Mesodermal cell (in vitro differentiated cells): ENCODE measurements at regions not wholly inside any gene's neighbourhood (a gene's known extent, or its start where the extent isn't known, plus 50 kb on each side); places are given as distances from the start of the nearest gene placed in this dataset.

Experiments
- H3K27ac ChIP-seq: 2 replicates; pipeline ENCODE4 v1.7.0; 2013; ENCODE audit warnings: mild to moderate bottlenecking, low read depth, low read length, moderate library complexity; ENCODE audit not compliant: severe bottlenecking
- H3K36me3 ChIP-seq: 2 replicates; pipeline ENCODE4 v1.7.1; 2013; ENCODE audit warnings: mild to moderate bottlenecking, low read length, moderate library complexity; ENCODE audit not compliant: control insufficient read depth, insufficient read depth
- H3K4me1 ChIP-seq: one replicate; pipeline ENCODE4 v1.7.1; 2013; ENCODE audit warnings: mild to moderate bottlenecking, low read length; ENCODE audit not compliant: insufficient read depth, control insufficient read depth, poor library complexity, severe bottlenecking
- H3K4me3 ChIP-seq: 2 replicates; pipeline ENCODE4 v1.7.0; 2013; ENCODE audit warnings: low read length, control low read depth, mild to moderate bottlenecking; ENCODE audit not compliant: insufficient read depth, poor library complexity, severe bottlenecking; ENCODE audit errors: extremely low read depth
- H3K9me3 ChIP-seq: 2 replicates; pipeline ENCODE4 v1.7.1; 2013; ENCODE audit warnings: mild to moderate bottlenecking, low read length, moderate library complexity; ENCODE audit not compliant: control insufficient read depth
- WGBS, 2 experiments: methylation state at CpG; one replicate each; pipeline ENCODE4 v1.1.5; 2013; ENCODE audit warnings: missing lambda C conversion rate in 2 of 2; ENCODE audit not compliant: insufficient coverage in 2 of 2; 5-methylcytosine and 5-hydroxymethylcytosine counted together

GRCh38 chr2:180520206-180520605 is 460.2 kb upstream of the UBE2E3 start:
- Histone ChIP-seq H3K4me1 (peaks cover 7% of the 10 kb centered on the region), H3K27ac (no peak overlapping the region), H3K4me3 (no peak overlapping the region), H3K36me3 (no peaks in the 10 kb centered on the region), H3K9me3 (no peaks in the 10 kb centered on the region)

GRCh38 chr2:180519276-180519675 is 461.1 kb upstream of the UBE2E3 start:
- no peak overlapping the region for H3K27ac ChIP-seq
- H3K4me3 ChIP-seq, result no peak overlapping the region
- no peaks in the 10 kb centered on the region for H3K9me3 ChIP-seq
- H3K36me3 ChIP-seq, result no peaks in the 10 kb centered on the region
- H3K4me1 ChIP-seq, result peaks cover 7% of the 10 kb centered on the region

DNA sequence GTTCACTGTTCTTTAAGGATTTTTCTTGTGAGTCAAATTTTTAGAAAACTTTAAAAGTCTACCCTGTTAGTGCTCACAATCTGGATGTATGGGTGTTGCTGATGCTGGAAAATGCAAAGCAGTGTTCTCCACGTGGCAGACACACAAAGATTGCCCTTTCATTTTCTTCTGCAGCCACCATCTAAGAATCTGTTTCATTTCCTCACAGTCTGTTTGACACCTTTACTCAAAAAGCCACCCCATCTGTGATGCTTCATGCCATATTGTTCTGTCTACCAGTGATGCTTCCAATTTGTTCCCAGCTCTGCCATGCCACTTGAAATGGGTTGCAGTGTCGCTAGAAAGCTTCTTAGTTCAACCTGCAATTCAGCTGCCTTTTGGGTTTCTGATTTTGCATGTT is 464.2 kb upstream of the UBE2E3 start:
- no peaks in the 10 kb centered on the region for H3K36me3 ChIP-seq
- H3K9me3 ChIP-seq, result no peaks in the 10 kb centered on the region
- 100% methylated on average over 1 to 2 of the region's 2 CpGs for WGBS, 2 experiments
- no peak overlapping the region for H3K27ac ChIP-seq
- no peak overlapping the region for H3K4me3 ChIP-seq
- H3K4me1 ChIP-seq, result peaks cover 7% of the 10 kb centered on the region

- H3K9me3 ChIP-seq, result no peaks in the 10 kb centered on the region
- H3K27ac ChIP-seq, result no peak overlapping the region
- no peak overlapping the region for H3K4me3 ChIP-seq
- H3K4me1 ChIP-seq, result no peaks in the 10 kb centered on the region
- 86 to 89% methylated on average over 1 of the region's 1 CpG for WGBS, 2 experiments
- no peaks in the 10 kb centered on the region for H3K36me3 ChIP-seq
Observed at GRCh38 chr2:180513389-180513788, 467.0 kb upstream of the UBE2E3 start.

DNA sequence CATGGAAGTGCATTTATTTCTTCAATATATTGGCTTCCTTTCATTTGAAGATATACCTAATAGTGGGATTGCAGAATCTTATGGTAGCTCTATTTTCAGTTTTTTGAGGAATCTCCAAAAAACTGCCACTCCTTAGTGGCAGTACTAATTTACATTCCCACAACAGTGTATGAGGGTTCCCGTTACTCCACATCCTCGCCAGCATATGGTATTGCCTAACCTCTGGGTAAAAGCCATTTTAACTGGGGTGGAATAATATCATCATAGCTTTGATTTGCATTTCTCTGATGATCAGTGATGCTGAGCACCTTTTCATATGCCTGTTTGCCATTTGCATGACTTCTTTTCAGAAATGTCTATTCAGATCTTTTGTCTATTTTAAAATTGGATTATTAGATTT is 471.9 kb upstream of the UBE2E3 start:
- Histone ChIP-seq H3K4me1 (no peaks in the 10 kb centered on the region), H3K27ac (no peak overlapping the region), H3K4me3 (no peak overlapping the region), H3K36me3 (no peaks in the 10 kb centered on the region), H3K9me3 (no peaks in the 10 kb centered on the region)
- no CpG with 5 or more reads among the region's 2 CpGs for WGBS, 2 experiments

DNA sequence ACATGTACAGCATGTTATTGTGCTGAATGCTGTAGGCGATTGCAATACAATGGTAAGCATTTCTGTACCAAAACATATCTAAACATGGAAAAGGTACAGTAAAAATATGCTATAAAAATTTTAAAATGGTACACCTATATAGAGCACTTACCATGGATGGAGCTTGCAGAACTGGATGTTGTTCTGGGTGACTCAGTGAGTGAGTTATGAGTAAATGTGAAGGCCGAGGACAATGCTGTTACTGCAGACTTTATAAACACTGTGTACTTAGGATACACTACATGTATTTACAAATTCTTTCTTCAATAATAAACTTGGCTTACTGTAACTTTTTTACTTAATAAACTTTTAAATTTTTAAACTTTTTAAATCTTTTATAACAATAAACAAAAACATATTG is 473.4 kb upstream of the UBE2E3 start:
- H3K4me3 ChIP-seq, result no peak overlapping the region
- WGBS, 2 experiments, result no CpG with 5 or more reads among the region's 2 CpGs
- no peak overlapping the region for H3K27ac ChIP-seq
- no peaks in the 10 kb centered on the region for H3K4me1 ChIP-seq
- H3K36me3 ChIP-seq, result no peaks in the 10 kb centered on the region
- H3K9me3 ChIP-seq, result no peaks in the 10 kb centered on the region

DNA sequence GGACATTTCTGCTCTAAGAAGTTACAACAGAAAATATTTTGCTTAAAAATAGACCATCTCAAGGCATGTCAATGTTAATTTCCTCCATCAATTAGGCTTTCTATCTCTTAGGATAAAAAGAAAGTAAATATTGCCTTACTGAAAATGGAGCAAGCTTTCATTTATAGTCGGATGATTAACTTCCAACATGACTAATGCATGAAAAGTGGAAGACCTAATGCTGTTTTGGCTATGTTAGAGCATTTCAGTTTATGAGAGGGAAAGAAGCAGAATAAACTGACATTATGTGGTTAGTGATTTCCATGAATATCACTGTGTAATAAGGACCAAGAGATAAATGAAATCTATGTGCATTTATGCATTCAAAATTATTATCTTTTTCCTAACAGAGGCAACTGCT is 475.2 kb upstream of the UBE2E3 start:
- Histone ChIP-seq H3K4me1 (no peaks in the 10 kb centered on the region), H3K4me3 (no peak overlapping the region), H3K9me3 (no peaks in the 10 kb centered on the region), H3K27ac (no peak overlapping the region), H3K36me3 (no peaks in the 10 kb centered on the region)
- 80 to 94% methylated on average over 1 of the region's 1 CpG for WGBS, 2 experiments

GRCh38 chr2:180497621-180498152 is 482.7 kb upstream of the UBE2E3 start:
- no CpG with 5 or more reads among the region's 1 CpG for WGBS, 2 experiments
- no peaks in the 10 kb centered on the region for H3K36me3 ChIP-seq

DNA sequence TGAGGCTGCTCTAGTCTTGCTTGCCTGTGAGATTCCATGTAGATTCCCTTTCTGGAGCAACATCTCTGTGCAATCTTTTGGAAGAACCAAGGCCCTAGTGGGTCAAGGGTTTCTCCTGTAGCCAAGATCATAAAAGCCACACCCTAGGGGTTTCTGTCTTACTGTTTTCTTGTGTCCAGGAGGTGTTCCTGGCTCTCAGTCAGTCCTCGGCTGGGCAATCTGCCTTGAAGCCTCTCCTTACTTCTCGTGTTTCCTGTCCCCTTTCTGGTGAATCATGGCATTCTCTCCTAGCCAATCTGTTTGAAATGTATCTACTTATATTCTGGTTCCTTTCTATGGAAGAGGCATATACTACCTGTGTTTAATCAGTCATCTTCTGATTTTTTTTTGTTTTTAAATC is 484.8 kb upstream of the UBE2E3 start:
- no peaks in the 10 kb centered on the region for H3K4me1 ChIP-seq
- H3K36me3 ChIP-seq, result no peaks in the 10 kb centered on the region
- WGBS, 2 experiments, result 86% methylated on average over 1 of the region's 2 CpGs; no CpG with 5 or more reads in 1 of the 2 experiments
- no peak overlapping the region for H3K27ac ChIP-seq
- H3K9me3 ChIP-seq, result no peaks in the 10 kb centered on the region
- H3K4me3 ChIP-seq, result no peak overlapping the region

More at GRCh38 chr2:180497621-180498152, 482.7 kb upstream of the UBE2E3 start:
- no peak overlapping the region for H3K27ac ChIP-seq
- H3K4me1 ChIP-seq, result no peaks in the 10 kb centered on the region
- no peaks in the 10 kb centered on the region for H3K9me3 ChIP-seq
- no peak overlapping the region for H3K4me3 ChIP-seq

- H3K4me1 ChIP-seq, result no peaks in the 10 kb centered on the region
- no peaks in the 10 kb centered on the region for H3K36me3 ChIP-seq
- H3K9me3 ChIP-seq, result no peaks in the 10 kb centered on the region
- H3K4me3 ChIP-seq, result no peak overlapping the region
- WGBS, 2 experiments, result 94% methylated on average over 2 of the region's 2 CpGs; no CpG with 5 or more reads in 1 of the 2 experiments
- H3K27ac ChIP-seq, result no peak overlapping the region
Observed at GRCh38 chr2:180494286-180494685, 486.1 kb upstream of the UBE2E3 start.

DNA sequence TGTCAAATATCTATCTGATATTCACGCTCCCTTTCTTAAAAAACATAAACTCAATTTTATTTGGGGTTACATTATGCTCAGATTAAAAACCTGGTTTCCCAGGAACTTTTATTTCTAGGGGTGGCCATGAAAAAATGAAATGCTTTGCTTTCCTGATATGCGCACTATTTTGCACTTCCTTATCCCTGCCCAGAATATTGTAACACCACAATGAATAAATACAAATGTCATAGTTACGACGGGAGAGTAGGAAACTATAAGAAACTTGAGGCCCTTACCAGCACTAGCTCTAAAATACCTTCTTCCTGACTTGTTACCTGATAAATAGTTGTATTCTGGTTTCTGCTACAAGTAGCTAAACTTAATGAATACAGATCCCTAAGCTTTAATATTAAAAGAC is 475.6 kb upstream of the CWC22 start:
- no peak overlapping the region for H3K4me3 ChIP-seq
- no peak overlapping the region for H3K27ac ChIP-seq
- H3K9me3 ChIP-seq, result no peaks in the 10 kb centered on the region
- WGBS, 2 experiments, result 60% methylated on average over 1 of the region's 4 CpGs; no CpG with 5 or more reads in 1 of the 2 experiments
- H3K4me1 ChIP-seq, result no peaks in the 10 kb centered on the region
- H3K36me3 ChIP-seq, result no peaks in the 10 kb centered on the region
